ENCODE measurements at regions not wholly inside any gene's neighbourhood (a gene's known extent, or its start where the extent isn't known, plus 50 kb on each side); places are given as distances from the start of the nearest gene placed in this dataset.

DNA sequence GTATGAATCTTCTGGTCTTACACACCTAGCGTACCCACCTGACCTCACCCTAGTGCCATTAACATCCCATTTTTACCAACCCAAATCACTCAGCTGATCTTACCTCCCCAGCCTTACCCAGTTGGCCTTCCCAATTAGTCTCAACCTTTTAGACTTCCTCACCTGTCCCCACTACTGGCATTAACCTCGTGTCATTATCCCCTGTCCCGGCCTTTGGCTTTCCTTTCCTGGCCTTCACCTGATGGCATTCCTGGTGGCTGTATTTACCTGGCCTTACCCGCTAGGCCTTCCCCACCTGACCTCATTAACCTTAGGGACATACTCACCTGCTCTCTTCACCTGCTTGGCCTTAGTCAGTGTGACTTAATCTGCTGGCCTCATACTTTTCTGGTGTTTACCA lies 104.1 kb downstream of the IL12A start:
- H3K4me3 ChIP-seq (ENCODE audit: control insufficient read depth in 1 of 7, extremely low read depth in 1 of 7, insufficient read depth in 4 of 7, low read depth in 2 of 7, low read length in 6 of 7), result no peak overlapping the region
- no peaks in the 10 kb centered on the region for H3K4me1 ChIP-seq (ENCODE audit: control extremely low read depth in 1 of 4, control insufficient read depth in 4 of 4, insufficient read depth in 4 of 4, low read length in 3 of 4)
- no peak for DNase-seq
- ChIA-PET CTCF (no interaction called here), POLR2A (no interaction called here)
- H3K36me3 ChIP-seq (ENCODE audit: control insufficient read depth in 4 of 4, insufficient read depth in 4 of 4, low read length in 3 of 4), result no peaks in the 10 kb centered on the region
- no peaks in the 10 kb centered on the region for H3K27me3 ChIP-seq (replicated peaks in 2 of 5; ENCODE audit: control insufficient read depth in 4 of 5, insufficient read depth in 5 of 5, low read length in 4 of 5)
- no peak overlapping the region for H3K27ac ChIP-seq (ENCODE audit: insufficient read depth in 1 of 2, low read depth in 1 of 2, low read length in 2 of 2, poor library complexity in 1 of 2, severe bottlenecking in 2 of 2)
- H3K9me3 ChIP-seq (ENCODE audit: control extremely low read depth in 1 of 5, control insufficient read depth in 4 of 5, insufficient read depth in 2 of 5, low read depth in 1 of 5, low read length in 4 of 5), result no peaks in the 10 kb centered on the region
- WGBS (ENCODE audit: insufficient coverage), result 100% methylated on average over 3 of the region's 4 CpGs

DNA sequence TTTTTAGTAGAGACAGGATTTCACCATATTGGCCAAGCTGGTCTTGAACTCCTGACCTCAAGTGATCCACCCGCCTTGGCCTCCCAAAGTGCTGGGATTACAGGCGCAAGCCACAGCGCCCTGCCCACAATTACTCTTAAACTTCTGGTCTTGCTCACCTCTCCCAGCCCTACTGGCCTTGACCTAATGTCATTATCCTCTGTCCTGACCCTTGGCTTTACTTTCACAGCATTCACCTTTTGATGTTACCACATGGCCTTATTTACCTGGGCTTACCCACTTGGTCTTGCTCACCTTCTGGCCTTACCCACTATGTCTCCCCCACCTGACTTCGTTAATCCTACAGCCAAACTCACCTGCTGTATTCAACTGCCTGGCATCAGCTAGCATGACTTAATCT lies 105.9 kb downstream of the IL12A start:
- POLR2A ChIA-PET, result no interaction called here
- 100% methylated on average over 4 of the region's 4 CpGs for WGBS (ENCODE audit: insufficient coverage)
- Histone ChIP-seq H3K4me3 (ENCODE audit: control insufficient read depth in 1 of 7, extremely low read depth in 1 of 7, insufficient read depth in 4 of 7, low read depth in 2 of 7, low read length in 6 of 7) (no peak overlapping the region), H3K27me3 (replicated peaks in 2 of 5; ENCODE audit: control insufficient read depth in 4 of 5, insufficient read depth in 5 of 5, low read length in 4 of 5) (no peaks in the 10 kb centered on the region), H3K36me3 (ENCODE audit: control insufficient read depth in 4 of 4, insufficient read depth in 4 of 4, low read length in 3 of 4) (no peaks in the 10 kb centered on the region), H3K9me3 (ENCODE audit: control extremely low read depth in 1 of 5, control insufficient read depth in 4 of 5, insufficient read depth in 2 of 5, low read depth in 1 of 5, low read length in 4 of 5) (no peaks in the 10 kb centered on the region), H3K27ac (ENCODE audit: insufficient read depth in 1 of 2, low read depth in 1 of 2, low read length in 2 of 2, poor library complexity in 1 of 2, severe bottlenecking in 2 of 2) (no peak overlapping the region), H3K4me1 (ENCODE audit: control extremely low read depth in 1 of 4, control insufficient read depth in 4 of 4, insufficient read depth in 4 of 4, low read length in 3 of 4) (peaks cover 0 to 11% (median 2%) of the 10 kb centered on the region in 4 experiments)
- CTCF ChIA-PET, result no interaction called here
- no peak for DNase-seq

DNA sequence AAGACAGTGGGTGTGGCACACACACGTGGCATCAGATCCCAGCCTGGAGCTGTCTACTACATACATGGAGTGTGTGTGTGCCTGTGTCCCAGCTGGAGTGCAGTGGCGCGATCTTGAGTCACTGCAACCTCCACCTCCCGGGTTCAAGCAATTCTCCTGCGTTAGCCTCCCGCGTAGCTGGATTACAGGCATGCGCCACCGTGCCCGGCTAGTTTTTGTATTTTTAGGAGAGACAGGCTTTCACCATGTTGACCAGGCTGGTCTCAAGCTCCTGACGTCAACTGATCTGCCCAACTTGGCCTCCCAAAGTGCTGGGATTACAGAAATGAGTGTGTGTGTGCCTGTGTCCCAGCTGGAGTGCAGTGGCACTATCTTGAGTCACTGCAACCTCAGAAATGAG lies 108.8 kb downstream of the IL12A start:
- H3K36me3 ChIP-seq (ENCODE audit: control insufficient read depth in 4 of 4, insufficient read depth in 4 of 4, low read length in 3 of 4), result no peaks in the 10 kb centered on the region
- no peak for DNase-seq
- peaks cover 0 to 13% (median 3%) of the 10 kb centered on the region in 4 experiments for H3K4me1 ChIP-seq (ENCODE audit: control extremely low read depth in 1 of 4, control insufficient read depth in 4 of 4, insufficient read depth in 4 of 4, low read length in 3 of 4)
- WGBS (ENCODE audit: insufficient coverage), result 96% methylated on average over 11 of the region's 11 CpGs
- H3K27ac ChIP-seq (ENCODE audit: insufficient read depth in 1 of 2, low read depth in 1 of 2, low read length in 2 of 2, poor library complexity in 1 of 2, severe bottlenecking in 2 of 2), result no peak overlapping the region
- CTCF ChIA-PET, result interaction anchor here (0.7 to 1.5 kb wide), 3 partner anchors 13 to 26 kb away, joined by 3 to 4 read pairs (median 3); no protein-coding TSS in a partner anchor
- no peaks in the 10 kb centered on the region for H3K9me3 ChIP-seq (ENCODE audit: control extremely low read depth in 1 of 5, control insufficient read depth in 4 of 5, insufficient read depth in 2 of 5, low read depth in 1 of 5, low read length in 4 of 5)
- no peak overlapping the region for H3K4me3 ChIP-seq (ENCODE audit: control insufficient read depth in 1 of 7, extremely low read depth in 1 of 7, insufficient read depth in 4 of 7, low read depth in 2 of 7, low read length in 6 of 7)
- POLR2A ChIA-PET, result no interaction called here
- H3K27me3 ChIP-seq (replicated peaks in 2 of 5; ENCODE audit: control insufficient read depth in 4 of 5, insufficient read depth in 5 of 5, low read length in 4 of 5), result no peaks in the 10 kb centered on the region

DNA sequence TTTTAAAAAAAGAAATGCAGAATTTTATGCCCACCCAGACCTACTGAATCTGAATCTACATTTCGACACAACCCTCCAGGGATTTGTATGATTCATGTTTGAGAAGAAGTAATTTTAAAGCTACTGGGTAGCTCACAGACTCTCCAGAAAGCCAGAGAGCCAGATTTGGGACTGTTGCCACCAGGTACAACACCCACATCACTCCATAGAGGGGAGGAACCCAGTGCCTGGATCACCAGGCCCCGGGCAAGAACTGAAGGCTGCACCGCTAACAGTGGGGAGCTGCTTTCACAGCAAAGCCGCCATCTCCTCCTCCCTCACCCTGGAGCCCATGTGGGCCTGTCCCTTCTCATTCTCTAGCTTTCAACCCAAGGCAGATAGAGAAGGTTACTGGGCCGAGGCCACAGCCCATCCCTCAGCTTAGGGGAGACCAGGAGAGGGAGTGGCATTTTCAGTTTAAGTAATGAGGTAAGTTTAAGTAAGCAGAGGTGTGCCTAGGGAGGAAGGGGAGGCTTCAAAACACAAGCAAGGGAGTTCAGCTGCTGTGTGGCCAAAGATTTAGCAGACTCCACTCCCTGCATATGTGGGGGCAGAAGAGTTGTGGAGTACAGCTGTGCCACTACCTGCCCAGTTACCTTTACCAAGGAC lies 109.8 kb downstream of the IL12A start:
- DNase-seq, result no peak
- ChIA-PET CTCF (interaction anchor here (1.0 to 1.5 kb wide), 2 partner anchors 19 to 27 kb away, joined by 3 to 4 read pairs; no protein-coding TSS in a partner anchor), POLR2A (no interaction called here)
- no peak overlapping the region for H3K27ac ChIP-seq (ENCODE audit: insufficient read depth in 1 of 2, low read depth in 1 of 2, low read length in 2 of 2, poor library complexity in 1 of 2, severe bottlenecking in 2 of 2)
- H3K9me3 ChIP-seq (ENCODE audit: control extremely low read depth in 1 of 5, control insufficient read depth in 4 of 5, insufficient read depth in 2 of 5, low read depth in 1 of 5, low read length in 4 of 5), result no peaks in the 10 kb centered on the region
- H3K4me3 ChIP-seq (ENCODE audit: control insufficient read depth in 1 of 7, extremely low read depth in 1 of 7, insufficient read depth in 4 of 7, low read depth in 2 of 7, low read length in 6 of 7), result no peak overlapping the region
- no peaks in the 10 kb centered on the region for H3K27me3 ChIP-seq (replicated peaks in 2 of 5; ENCODE audit: control insufficient read depth in 4 of 5, insufficient read depth in 5 of 5, low read length in 4 of 5)
- H3K4me1 ChIP-seq (ENCODE audit: control extremely low read depth in 1 of 4, control insufficient read depth in 4 of 4, insufficient read depth in 4 of 4, low read length in 3 of 4), result peaks cover 0 to 13% (median 3%) of the 10 kb centered on the region in 4 experiments
- 100% methylated on average over 3 of the region's 5 CpGs for WGBS (ENCODE audit: insufficient coverage)
- no peaks in the 10 kb centered on the region for H3K36me3 ChIP-seq (ENCODE audit: control insufficient read depth in 4 of 4, insufficient read depth in 4 of 4, low read length in 3 of 4)

- 50% methylated on average over 2 of the region's 3 CpGs for WGBS (ENCODE audit: insufficient coverage)
- Histone ChIP-seq H3K27ac (ENCODE audit: insufficient read depth in 1 of 2, low read depth in 1 of 2, low read length in 2 of 2, poor library complexity in 1 of 2, severe bottlenecking in 2 of 2) (no peak overlapping the region), H3K4me3 (ENCODE audit: control insufficient read depth in 1 of 7, extremely low read depth in 1 of 7, insufficient read depth in 4 of 7, low read depth in 2 of 7, low read length in 6 of 7) (no peak overlapping the region), H3K9me3 (ENCODE audit: control extremely low read depth in 1 of 5, control insufficient read depth in 4 of 5, insufficient read depth in 2 of 5, low read depth in 1 of 5, low read length in 4 of 5) (no peaks in the 10 kb centered on the region), H3K4me1 (ENCODE audit: control extremely low read depth in 1 of 4, control insufficient read depth in 4 of 4, insufficient read depth in 4 of 4, low read length in 3 of 4) (peaks cover 0 to 13% (median 3%) of the 10 kb centered on the region in 4 experiments), H3K36me3 (ENCODE audit: control insufficient read depth in 4 of 4, insufficient read depth in 4 of 4, low read length in 3 of 4) (no peaks in the 10 kb centered on the region), H3K27me3 (replicated peaks in 2 of 5; ENCODE audit: control insufficient read depth in 4 of 5, insufficient read depth in 5 of 5, low read length in 4 of 5) (no peaks in the 10 kb centered on the region)
- DNase-seq, result peak in 2 of 3 donors; percentile 52 to 71
- ChIA-PET CTCF (interaction anchor here (1.0 kb wide), 1 partner anchor 93 kb away, joined by 3 read pairs; no protein-coding TSS in a partner anchor), POLR2A (no interaction called here)
Observed at GRCh38 chr3:160098926-160099626, 110.4 kb downstream of the IL12A start.

GRCh38 chr3:160099834-160100233 lies 111.2 kb downstream of the IL12A start:
- peak in 2 of 3 donors; percentile 38 to 53 for DNase-seq
- CTCF ChIA-PET, result interaction anchor here (1.0 kb wide), 1 partner anchor 94 kb away, joined by 3 read pairs; no protein-coding TSS in a partner anchor
- POLR2A ChIA-PET, result no interaction called here
- Histone ChIP-seq H3K9me3 (ENCODE audit: control extremely low read depth in 1 of 5, control insufficient read depth in 4 of 5, insufficient read depth in 2 of 5, low read depth in 1 of 5, low read length in 4 of 5) (no peaks in the 10 kb centered on the region), H3K27ac (ENCODE audit: insufficient read depth in 1 of 2, low read depth in 1 of 2, low read length in 2 of 2, poor library complexity in 1 of 2, severe bottlenecking in 2 of 2) (no peak overlapping the region), H3K4me1 (ENCODE audit: control extremely low read depth in 1 of 4, control insufficient read depth in 4 of 4, insufficient read depth in 4 of 4, low read length in 3 of 4) (peaks cover 0 to 13% (median 3%) of the 10 kb centered on the region in 4 experiments), H3K36me3 (ENCODE audit: control insufficient read depth in 4 of 4, insufficient read depth in 4 of 4, low read length in 3 of 4) (no peaks in the 10 kb centered on the region), H3K27me3 (replicated peaks in 2 of 5; ENCODE audit: control insufficient read depth in 4 of 5, insufficient read depth in 5 of 5, low read length in 4 of 5) (no peaks in the 10 kb centered on the region), H3K4me3 (ENCODE audit: control insufficient read depth in 1 of 7, extremely low read depth in 1 of 7, insufficient read depth in 4 of 7, low read depth in 2 of 7, low read length in 6 of 7) (no peak overlapping the region)
- WGBS (ENCODE audit: insufficient coverage), result 75% methylated on average over 2 of the region's 5 CpGs

- peaks cover 0 to 16% (median 5%) of the 10 kb centered on the region in 4 experiments for H3K4me1 ChIP-seq (ENCODE audit: control extremely low read depth in 1 of 4, control insufficient read depth in 4 of 4, insufficient read depth in 4 of 4, low read length in 3 of 4)
- H3K27me3 ChIP-seq (replicated peaks in 2 of 5; ENCODE audit: control insufficient read depth in 4 of 5, insufficient read depth in 5 of 5, low read length in 4 of 5), result no peaks in the 10 kb centered on the region
- CTCF ChIA-PET, result no interaction called here
- no peaks in the 10 kb centered on the region for H3K9me3 ChIP-seq (ENCODE audit: control extremely low read depth in 1 of 5, control insufficient read depth in 4 of 5, insufficient read depth in 2 of 5, low read depth in 1 of 5, low read length in 4 of 5)
- H3K36me3 ChIP-seq (ENCODE audit: control insufficient read depth in 4 of 4, insufficient read depth in 4 of 4, low read length in 3 of 4), result no peaks in the 10 kb centered on the region
- no peak overlapping the region for H3K4me3 ChIP-seq (ENCODE audit: control insufficient read depth in 1 of 7, extremely low read depth in 1 of 7, insufficient read depth in 4 of 7, low read depth in 2 of 7, low read length in 6 of 7)
- 98% methylated on average over 31 of the region's 40 CpGs for WGBS (ENCODE audit: insufficient coverage)
- no peak for DNase-seq
- POLR2A ChIA-PET, result no interaction called here
- H3K27ac ChIP-seq (ENCODE audit: insufficient read depth in 1 of 2, low read depth in 1 of 2, low read length in 2 of 2, poor library complexity in 1 of 2, severe bottlenecking in 2 of 2), result no peak overlapping the region
Observed at GRCh38 chr3:160100610-160101009, 112.0 kb downstream of the IL12A start.

Data from common myeloid progenitor, CD34-positive (primary cell).